Breast epithelium (tissue), 3 donors: ENCODE measurements at regions not wholly inside any gene's neighbourhood (a gene's known extent, or its start where the extent isn't known, plus 50 kb on each side); places are given as distances from the start of the nearest gene placed in this dataset.

ENCODE experiments used
- POLR2AphosphoS5 ChIP-seq, 3 donors: sonication (generic); formaldehyde crosslinking; IDR thresholded peaks; one replicate each; pipeline ENCODE4 v1.6.1; 2017; ENCODE audit warnings: antibody characterized with exemption in 3 of 3
- TF ChIP-seq, protein P1 (sequence below), 3 donors: fragments of 450-650 bp; IDR thresholded peaks; one replicate each; pipeline ENCODE4 v1.5.1; 2016 to 2017; ENCODE audit warnings: antibody characterized with exemption in 3 of 3, mild to moderate bottlenecking in 3 of 3, moderate library complexity in 3 of 3

DNA sequence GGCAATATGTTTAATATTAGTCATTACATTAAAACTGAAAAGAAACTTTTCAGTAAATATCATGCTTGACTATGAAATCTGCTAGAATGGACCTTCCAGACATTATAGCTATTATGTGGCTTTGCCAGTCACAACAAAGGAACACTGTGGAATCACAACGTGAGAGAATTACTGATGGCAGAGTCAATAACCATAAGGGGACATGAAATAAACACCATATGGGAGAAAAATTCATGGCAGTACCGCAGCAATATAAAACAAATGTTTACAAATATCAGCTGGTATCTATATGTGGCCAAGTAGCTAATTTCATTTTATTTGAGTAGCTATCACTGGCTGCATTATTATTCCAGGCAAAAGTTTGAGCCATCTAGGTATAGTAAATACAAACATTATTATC lies 1818.6 kb downstream of the PCDH9 start:
- TF ChIP-seq, protein P1, sequence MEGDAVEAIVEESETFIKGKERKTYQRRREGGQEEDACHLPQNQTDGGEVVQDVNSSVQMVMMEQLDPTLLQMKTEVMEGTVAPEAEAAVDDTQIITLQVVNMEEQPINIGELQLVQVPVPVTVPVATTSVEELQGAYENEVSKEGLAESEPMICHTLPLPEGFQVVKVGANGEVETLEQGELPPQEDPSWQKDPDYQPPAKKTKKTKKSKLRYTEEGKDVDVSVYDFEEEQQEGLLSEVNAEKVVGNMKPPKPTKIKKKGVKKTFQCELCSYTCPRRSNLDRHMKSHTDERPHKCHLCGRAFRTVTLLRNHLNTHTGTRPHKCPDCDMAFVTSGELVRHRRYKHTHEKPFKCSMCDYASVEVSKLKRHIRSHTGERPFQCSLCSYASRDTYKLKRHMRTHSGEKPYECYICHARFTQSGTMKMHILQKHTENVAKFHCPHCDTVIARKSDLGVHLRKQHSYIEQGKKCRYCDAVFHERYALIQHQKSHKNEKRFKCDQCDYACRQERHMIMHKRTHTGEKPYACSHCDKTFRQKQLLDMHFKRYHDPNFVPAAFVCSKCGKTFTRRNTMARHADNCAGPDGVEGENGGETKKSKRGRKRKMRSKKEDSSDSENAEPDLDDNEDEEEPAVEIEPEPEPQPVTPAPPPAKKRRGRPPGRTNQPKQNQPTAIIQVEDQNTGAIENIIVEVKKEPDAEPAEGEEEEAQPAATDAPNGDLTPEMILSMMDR (IDR thresholded peaks at IDR 0.05) = no peak
- no peak for TF ChIP-seq POLR2AphosphoS5 (IDR thresholded peaks at IDR 0.05)
